Hematopoietic multipotent progenitor cell treated with erythropoietin and hydrocortisone succinate and interleukin-3 and kit ligand, for 17 days (in vitro differentiated cells): ENCODE measurements at regions not wholly inside any gene's neighbourhood (a gene's known extent, or its start where the extent isn't known, plus 50 kb on each side); places are given as distances from the start of the nearest gene placed in this dataset.

ENCODE experiments used
- DNase-seq: peaks from one replicate; pipeline ENCODE4 v3.0.0-alpha.2; 2015; ENCODE audit warnings: low spot score

DNA sequence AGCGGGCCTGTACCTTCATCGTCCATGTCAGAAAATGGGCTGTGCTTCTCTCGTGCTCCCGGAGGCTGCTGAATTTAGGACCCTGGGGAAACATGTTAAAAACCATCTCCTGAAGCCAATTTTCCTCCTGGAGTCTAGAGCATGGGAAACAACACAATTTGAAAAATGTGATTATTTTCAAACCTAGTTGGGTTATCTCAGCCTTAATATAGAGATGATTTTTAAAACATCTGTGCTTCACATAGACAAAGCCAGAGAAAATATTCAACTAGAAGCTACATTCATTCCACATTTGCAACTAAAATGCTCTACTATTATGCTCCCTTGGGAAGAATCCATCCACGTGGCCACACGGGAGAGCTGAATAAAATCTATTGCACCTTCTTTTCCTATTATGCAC, 225.9 kb upstream of the TMEM72 start:
- no peak for DNase-seq

DNA sequence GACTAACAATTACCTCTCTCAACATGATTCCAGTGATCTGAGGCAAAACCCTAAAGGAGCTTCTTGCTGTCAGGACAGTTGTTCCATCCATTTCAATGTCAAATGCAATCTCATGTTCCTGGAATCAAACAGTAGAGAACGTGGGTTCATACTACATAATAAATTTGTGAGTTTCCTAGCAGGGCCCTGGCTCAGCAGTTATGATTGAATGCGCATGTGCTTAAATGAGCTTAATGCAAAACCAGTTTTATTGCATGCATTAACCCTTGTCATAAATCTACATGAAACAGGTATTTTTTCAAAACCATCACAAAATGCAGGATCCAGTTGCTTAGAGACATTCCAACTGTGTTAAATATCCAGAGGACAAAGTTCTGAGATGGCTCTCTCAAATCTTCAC, 225.4 kb upstream of the TMEM72 start:
- DNase-seq, result no peak

DNA sequence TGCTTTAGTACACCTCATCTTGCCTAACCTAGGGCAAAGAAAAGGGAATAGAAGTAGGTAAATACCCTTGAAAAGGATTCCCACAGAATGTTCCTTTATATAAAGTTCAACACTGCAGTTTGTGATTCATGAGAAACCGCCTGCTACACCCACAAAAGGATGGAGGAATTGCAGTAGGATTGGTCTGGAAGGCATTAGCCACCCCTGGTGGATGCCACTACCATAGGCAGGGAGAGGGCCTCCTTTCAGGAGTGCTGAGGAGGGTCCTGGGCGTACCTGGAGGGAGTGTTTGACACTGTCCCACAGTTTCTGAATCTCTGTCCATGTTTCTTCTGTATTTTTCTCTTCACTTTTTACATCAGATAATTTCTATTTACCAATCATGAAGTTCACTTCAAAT, 221.8 kb upstream of the TMEM72 start:
- no peak for DNase-seq

DNA sequence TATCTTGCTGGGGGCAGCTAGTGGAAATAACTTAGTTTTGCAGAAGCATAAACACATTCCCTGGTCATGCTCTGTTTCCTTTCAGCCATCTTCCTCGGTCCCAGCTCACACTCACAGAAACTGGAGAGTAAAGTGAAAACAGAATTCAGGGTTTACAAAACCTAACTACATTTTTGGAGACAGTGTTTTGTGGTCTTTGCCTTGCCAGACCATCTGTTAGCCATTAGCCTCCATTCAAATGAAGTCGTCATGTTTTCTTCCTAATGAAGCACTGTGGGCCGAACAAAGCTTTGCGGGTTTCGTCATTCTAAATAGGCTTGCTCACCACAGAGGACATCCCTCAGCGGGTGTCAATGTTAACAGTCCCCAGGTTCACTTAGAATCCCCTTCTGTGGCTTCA, 214.6 kb upstream of the TMEM72 start:
- no peak for DNase-seq

DNA sequence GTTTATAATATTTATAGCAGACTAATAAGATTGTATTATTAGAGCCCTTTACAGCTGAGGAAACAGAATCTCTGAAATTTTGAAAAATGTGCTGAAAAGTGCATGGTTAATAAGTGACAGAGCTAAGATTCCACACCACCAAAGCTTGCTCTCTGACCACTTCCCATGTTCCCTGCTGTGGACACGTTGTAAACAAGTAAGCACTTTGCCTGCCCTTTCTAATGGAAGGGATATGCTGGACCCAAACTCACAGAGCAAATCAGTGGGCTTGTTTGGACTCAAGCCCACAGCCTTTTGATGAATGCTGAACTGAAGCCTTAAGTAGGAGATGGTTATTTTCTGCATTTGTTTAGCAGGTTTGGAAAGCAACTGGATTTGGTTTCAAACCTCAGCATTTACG, 214.0 kb upstream of the TMEM72 start:
- no peak for DNase-seq

DNA sequence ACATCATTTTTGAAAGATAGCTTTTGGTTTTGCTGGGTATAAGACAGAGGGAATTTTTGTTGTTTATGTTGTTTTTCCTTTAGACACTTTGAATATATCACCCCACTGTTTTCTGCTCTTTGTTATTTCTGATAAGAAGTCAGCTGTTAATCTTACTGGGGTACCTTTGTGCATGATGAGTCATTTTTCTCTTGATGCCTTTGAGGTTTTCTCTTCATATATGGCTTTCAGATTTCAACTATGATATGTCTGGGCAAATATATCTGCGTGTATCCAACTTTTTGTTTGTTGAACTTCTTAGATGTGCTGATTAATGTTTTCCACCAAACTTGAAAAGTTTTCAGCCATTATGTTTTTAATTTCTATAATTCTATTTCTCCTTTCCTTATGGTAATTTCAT, 208.6 kb upstream of the TMEM72 start:
- DNase-seq, result no peak

DNA sequence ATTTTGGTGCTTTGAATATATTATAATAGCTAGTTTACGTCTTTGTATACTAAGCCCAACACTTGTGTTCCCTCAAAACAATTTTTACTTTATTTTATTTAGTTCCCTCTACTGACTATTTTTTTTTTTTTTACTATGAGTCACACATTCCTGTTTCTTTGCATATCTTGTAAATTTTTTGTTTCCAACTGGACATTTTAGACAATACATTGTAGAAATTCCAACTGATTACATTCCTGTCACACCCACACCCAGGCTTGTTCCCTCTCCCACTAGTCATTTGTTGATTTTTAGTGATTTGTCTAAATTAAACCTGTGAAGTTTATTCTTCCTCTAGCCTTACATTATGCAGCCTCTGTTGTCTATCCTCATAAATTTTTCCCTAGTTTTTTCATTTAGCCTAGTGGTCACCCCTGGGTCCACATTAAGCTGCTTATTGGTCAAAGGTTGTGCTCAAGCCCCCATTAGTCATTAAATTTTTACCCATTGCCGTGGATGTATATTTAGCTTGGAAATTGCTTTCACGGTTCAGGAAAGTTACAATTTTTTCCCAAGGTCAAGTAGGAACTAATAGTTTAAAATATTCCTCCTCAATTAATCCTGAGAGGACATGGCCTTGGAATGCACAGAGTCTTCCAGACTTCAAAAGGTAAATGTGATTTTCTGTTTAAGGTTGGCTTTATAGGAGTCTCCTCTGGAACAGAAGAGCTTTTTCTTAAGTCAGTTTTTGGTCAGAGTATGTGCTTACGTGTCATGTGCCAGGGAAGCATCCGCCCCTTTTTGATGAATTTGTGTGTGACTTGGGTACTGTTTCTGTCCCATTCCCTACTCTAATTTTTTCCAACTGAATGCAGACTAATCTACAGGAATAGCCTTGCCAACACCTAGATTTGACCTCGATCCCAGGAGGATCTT, 207.6 kb upstream of the TMEM72 start:
- no peak for DNase-seq

DNA sequence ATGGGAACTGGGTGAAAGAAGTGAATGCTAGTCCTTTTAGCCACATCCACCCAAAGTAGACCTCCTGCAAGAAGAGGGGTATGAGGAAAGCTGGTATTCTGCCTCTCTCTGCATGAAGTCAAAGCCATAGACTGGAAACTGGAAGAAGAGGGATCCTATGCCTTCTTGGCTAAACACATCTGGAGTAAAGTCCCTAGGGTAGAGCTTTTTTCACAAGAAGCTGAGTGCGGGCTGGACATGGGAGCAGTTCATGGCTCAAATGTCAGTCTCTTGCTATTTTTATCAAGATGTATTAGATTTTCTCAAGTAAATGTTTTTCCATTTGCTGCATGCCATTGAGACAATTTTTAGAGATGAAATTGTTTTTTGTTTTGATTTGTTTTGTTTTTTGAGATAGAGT, 206.5 kb upstream of the TMEM72 start:
- no peak for DNase-seq

DNA sequence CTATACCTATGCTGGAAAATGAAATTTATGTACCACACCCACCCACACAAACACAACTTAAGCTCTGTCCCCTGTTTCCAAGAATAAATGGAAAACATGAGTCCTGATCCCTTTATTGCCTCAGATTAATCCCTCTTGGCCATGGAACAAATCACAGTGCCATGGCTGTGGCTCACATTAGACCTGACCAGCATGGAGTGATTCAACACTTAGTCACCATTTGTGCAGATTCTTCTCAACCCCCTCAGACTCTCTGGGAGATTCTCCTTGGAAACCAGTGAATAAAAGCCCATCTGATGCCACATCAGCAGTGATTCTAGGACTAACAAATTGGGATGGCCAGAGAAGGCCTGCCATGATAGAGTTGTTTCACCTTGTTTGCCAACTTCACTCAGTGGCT, 204.4 kb upstream of the TMEM72 start:
- no peak for DNase-seq

DNA sequence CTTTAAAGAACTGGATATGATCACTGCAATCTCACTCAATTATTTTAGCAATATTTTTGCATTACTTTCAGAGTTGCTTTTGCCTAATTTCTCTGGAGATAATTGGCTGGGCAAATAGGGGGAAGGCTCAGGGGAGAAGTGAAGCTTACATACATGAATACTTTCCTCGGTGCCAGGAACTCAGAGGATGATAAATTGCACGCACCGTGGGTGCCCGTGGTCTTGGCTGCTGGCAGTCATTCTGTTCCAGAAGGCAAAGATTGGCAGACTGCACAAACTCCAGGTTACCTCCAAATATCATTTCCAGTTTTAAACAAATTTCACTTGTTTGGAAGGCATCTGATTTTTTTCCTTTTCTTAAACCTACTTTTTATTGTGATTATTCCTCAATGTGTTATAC, 197.8 kb upstream of the TMEM72 start:
- no peak for DNase-seq

DNA sequence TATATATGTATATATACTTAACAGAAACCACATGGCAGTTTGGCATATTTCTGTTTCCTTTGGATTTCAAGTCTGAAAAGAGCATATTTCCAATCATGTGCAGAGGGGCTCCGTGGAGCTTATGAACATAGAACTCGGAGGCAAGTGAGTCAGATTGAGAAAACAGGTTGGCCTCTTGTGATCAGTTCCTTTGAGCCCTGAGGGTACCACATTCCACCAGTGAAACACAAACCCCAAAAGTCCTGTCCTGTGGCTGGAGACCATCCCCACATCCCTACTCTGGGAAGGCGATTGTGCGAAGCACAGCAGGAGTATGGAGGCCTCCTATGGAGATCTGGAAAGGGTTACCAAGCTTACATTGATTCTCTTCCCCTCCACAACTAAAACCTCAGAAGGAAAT, 196.7 kb upstream of the TMEM72 start:
- no peak for DNase-seq

DNA sequence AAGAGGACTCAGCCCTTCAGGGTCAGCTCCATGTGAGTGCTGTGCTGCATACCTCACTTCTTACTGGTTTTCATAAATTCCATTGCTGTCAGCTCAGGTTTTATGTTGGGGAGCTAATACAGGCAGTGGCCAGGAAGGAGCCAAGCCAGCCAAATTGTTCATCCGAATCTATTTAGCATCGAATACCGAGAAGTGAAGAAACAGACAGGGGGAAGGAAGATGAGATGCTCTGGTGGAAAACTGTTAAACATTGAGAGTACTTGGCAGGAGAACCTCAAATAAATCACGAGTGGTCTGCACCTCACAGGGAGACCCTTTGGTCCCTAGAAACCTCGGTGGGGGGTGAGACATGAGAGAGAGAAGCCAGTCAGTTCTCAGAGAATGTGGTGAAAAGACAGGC, 196.0 kb upstream of the TMEM72 start:
- no peak for DNase-seq

DNA sequence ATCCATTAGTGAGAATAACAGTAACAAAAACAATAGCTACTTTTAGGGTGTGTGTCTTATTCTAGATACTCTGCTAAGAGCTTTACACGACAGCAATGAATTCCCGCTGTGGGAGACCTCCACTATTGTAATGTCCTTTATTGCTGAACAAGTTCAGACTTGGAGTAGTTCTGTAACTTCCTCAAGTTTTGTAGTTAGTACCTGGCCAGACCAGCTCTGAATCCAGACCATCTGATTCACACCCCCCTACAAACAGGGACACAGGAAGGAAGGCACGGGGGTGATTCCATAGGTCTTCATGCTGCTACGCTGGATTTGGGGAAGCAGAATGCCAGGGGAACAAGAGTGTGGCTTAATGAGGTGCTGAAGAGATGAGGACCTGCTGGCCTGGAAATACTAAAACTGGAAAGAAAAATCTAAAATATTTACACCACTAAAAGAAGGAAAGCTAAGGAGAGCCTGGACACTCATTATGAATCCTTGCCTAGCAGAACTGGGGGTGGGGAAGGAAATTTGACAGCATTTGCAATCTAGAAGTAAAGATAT, 194.6 kb upstream of the TMEM72 start:
- DNase-seq, result no peak

DNA sequence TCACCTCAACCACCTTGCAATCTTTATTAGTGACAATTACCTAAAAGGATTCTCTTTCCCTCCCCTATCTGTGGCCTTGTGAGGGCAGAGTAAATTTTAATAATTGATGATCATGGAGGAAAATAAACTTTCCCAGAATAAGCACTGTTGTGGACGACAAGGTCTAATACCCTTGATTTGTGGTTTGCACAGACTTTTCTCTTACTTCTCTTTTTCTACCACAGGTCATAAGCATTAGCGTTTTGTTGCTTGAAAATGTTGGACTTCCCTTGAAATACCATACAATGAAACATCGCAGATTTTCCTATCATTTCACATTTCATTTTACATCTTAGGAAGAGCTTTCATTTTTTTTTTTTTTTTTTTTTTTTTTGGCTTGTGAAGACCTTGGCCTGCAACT, 188.1 kb upstream of the TMEM72 start:
- no peak for DNase-seq

DNA sequence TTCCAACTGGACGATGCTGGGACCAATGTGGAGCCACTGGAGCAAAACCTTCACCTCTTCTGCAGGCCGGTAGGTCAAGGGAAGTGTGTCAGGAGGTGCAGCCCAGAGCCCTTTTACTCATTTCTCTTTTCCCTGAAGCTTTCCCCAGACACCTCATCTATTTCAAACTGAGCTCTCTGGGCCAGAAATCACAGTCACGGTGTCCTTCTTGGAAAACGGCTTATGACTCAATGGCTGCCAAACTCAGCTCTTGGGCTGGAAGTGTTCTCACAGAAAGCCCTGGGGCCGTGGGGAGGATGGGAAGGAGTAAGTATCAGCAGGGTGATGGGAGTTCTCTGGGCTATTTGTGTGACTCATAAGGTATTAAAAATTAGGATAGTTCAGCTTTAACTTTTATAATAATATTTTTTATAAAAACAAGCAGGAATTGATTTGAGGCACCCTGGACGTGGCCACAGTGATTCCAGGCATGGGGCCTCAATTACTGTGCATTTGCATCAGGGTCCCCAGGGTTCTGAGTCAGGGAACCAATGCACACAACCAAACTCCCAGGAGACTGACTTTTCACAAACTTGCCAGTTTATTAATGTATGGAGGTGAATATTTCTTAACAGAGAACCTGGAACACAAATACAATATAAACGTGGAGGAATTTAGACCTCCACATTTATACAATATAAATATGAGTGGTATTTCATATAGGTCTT, 187.4 kb upstream of the TMEM72 start:
- no peak for DNase-seq

DNA sequence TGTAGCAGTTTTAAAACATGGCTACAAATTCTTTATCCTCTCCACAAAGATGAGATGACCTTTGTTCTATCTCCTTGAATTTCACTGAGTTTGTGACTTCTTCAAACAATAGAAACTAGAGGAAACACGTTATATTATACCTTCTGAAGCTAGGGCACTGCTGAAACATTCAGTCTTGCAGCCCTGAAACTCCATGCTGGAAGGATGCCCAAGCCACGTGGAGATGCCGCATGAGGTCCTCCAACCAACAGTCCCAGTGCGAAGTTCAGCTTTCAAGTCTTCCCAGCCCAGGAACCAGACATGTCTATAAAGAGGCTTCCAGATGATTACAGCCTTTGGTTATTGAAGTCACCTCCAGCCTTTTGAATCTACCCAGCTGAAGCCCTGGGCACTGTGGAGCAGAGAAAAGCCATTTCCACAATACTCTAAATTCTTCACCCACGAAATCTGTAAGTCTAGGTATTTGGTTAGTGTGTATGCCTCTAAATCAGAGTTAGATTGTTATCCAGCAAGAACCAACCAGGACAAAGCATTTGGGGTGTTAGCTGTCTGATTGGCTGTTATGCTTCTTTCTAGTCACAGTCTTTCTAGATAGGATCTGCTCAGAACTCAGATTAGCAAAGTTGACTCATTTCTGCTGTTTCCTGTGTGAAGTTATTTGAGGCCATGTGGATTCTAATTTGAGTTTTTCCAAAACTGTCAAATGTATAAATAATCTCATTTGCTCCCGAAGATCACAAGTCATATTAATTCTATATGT, 186.5 kb upstream of the TMEM72 start:
- no peak for DNase-seq

DNA sequence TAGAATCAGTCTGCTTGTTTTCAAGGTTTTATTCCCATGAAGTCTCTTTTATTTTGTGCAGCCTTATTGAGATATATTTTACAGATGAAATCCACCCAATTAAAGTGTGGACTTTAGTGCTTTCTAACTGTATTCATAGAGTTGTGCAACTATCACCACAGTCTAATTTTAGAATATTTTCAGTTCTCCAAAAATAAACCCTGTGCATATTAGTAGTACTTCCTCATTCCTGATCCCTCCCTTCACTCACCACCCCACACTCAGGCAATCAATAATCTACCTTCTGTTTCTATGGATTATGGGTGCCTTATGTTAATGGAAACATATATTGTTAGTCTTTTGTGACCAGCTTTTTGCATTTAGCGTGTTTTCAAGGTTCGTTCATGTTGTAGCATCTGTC, 185.7 kb upstream of the TMEM72 start:
- DNase-seq, result no peak

DNA sequence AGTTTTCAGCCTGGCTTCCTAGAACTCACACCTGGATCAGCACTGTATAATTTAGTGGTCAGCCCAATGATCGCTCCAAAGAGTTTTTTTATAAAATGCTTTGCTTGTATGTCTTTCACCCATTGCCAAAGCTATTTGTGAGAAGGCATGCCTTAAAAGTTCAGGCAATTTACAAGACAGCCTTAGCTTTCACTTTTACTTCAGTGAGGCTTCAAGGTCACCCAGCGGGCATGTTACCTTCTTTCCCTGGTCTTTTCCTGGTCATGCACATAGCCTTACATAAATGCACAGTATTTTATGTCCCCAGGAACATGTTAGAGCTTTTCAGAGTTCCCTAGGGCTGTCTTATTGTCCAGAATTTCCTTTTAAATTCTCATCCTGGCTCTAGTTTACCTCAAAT, 179.9 kb upstream of the TMEM72 start:
- DNase-seq, result no peak

DNA sequence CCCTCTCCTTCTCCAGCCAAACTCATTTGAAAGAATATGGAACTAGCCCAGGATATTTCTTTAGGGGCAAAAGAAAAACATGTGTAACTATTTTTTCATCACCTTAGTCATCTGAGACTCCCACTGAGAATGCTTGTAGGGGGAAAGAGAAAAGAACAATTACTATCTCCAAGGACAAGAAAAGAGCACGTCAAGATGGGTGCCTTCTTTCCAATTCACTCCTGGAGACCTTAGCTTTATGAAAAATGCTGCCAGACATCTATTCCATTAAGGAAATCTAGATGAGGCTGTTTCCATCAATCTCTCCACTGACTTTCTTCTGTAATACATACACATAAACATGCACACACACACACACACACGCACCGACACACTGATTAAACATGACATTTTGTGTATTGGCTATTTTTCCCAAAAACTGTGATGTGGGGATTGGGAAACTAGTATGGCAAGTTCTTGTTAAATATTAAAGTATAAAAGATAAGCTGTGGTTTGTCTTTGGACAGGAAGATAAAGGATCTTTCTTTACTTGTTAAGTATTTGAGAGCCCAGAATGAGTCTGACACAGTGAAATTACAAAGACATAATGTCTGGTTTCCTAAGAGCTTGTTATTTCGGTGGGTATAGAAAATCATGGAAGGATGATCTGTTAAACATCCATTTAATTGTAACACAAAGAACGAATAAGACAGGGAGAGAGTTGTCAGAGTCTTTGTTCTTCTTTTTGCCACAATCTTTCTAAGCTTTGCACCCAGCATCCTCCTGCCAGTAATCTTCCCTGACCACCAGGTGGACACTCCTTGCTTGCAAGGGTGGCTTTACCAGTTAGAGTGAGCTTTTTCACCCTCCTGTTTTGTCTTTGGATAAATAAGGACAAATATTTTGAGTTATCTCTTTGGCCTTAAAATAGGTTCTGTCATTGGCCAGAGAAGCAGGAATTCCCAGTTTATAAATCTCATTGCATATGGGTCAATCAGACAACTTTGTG, 177.3 kb upstream of the TMEM72 start:
- DNase-seq, result no peak

DNA sequence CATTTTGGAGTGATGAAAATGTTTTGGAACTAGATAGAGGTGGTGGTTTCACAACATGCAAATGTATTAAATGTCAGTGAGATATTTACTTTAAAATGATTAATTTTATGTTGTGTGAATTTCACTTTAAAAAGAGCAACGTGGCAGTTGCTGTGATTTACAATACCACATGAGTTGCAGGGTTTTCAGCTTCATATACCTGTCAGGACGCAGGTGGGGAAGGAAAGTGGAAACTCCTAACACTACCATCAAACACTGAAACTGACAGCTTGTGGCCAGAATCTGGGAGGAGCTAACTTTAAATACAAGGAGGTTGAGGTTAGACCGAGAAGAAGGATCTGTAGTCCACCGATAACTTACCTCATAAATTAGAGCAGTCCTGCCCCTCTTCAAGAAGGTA, 168.9 kb upstream of the TMEM72 start:
- DNase-seq, result no peak

DNA sequence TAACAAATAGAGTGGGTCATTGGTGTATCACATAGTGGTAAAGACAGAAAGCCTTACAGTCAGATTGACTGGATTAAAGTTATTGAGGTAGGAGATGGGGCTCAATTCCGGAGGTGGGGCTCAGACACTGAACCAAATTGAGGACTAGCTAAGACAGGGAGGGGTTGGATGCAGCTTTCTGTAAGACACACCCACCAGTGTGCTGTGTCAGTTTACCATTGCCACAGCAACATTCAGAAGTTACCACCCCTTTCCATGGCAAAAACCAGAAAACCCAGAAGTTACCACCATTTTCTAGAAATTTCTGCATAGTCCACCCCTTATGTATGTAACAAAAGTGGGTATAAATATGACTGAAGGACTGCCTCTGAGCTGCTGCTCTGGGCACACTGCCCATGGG, 167.6 kb upstream of the TMEM72 start:
- no peak for DNase-seq
